Daoy (cell line): ENCODE measurements at regions not wholly inside any gene's neighbourhood (a gene's known extent, or its start where the extent isn't known, plus 50 kb on each side); places are given as distances from the start of the nearest gene placed in this dataset.

Source experiments
- DNase-seq: peaks from one replicate; pipeline ENCODE4 v3.0.0-alpha.2; 2015; ENCODE audit warnings: low read depth

GRCh38 chr4:4808086-4808485 lies 51.4 kb upstream of the MSX1 start:
- no peak for DNase-seq

- no peak for DNase-seq
Observed at GRCh38 chr4:4805887-4806286, 53.6 kb upstream of the MSX1 start.

- DNase-seq: no peak
Observed at GRCh38 chr4:4803912-4804296, 55.6 kb upstream of the MSX1 start.

GRCh38 chr4:4803216-4803911 lies 56.1 kb upstream of the MSX1 start:
- DNase-seq: no peak

- DNase-seq: no peak
Observed at GRCh38 chr4:4800646-4801408, 58.6 kb upstream of the MSX1 start.

GRCh38 chr4:4794421-4794820 lies 65.0 kb upstream of the MSX1 start:
- no peak for DNase-seq

GRCh38 chr4:4792466-4792865 lies 67.0 kb upstream of the MSX1 start:
- DNase-seq: no peak

GRCh38 chr4:4791299-4792111 lies 68.0 kb upstream of the MSX1 start:
- DNase-seq: peak; percentile 68

- DNase-seq: no peak
Observed at GRCh38 chr4:4789462-4789861, 70.0 kb upstream of the MSX1 start.

- no peak for DNase-seq
Observed at GRCh38 chr4:4788573-4788972, 70.9 kb upstream of the MSX1 start.

- no peak for DNase-seq
Observed at GRCh38 chr4:4787421-4787820, 72.0 kb upstream of the MSX1 start.

- no peak for DNase-seq
Observed at GRCh38 chr4:4784379-4784778, 75.1 kb upstream of the MSX1 start.

- DNase-seq: no peak
Observed at GRCh38 chr4:4783847-4784246, 75.6 kb upstream of the MSX1 start.

- no peak for DNase-seq
Observed at GRCh38 chr4:4782969-4783368, 76.5 kb upstream of the MSX1 start.

GRCh38 chr4:4781936-4782707 lies 77.3 kb upstream of the MSX1 start:
- peak; percentile 52 for DNase-seq

GRCh38 chr4:4780729-4781244 lies 78.7 kb upstream of the MSX1 start:
- peak; percentile 60 for DNase-seq

- DNase-seq: no peak
Observed at GRCh38 chr4:4779486-4779885, 80.0 kb upstream of the MSX1 start.

- no peak for DNase-seq
Observed at GRCh38 chr4:4779054-4779453, 80.4 kb upstream of the MSX1 start.

GRCh38 chr4:4778554-4778953 lies 80.9 kb upstream of the MSX1 start:
- DNase-seq: no peak

GRCh38 chr4:4776934-4777333 lies 82.5 kb upstream of the MSX1 start:
- DNase-seq: no peak

GRCh38 chr4:4776335-4776734 lies 83.1 kb upstream of the MSX1 start:
- no peak for DNase-seq
